NCI-H146 treated with DMSO at 0.1 percent for 48 hours (cell line): ENCODE measurements at regions not wholly inside any gene's neighbourhood (a gene's known extent, or its start where the extent isn't known, plus 50 kb on each side); places are given as distances from the start of the nearest gene placed in this dataset.

Experiments
- DNase-seq: peaks from one replicate; lab custom pipeline; 2025; ENCODE audit not compliant: unreplicated experiment; lab: John Stamatoyannopoulos, UW

DNA sequence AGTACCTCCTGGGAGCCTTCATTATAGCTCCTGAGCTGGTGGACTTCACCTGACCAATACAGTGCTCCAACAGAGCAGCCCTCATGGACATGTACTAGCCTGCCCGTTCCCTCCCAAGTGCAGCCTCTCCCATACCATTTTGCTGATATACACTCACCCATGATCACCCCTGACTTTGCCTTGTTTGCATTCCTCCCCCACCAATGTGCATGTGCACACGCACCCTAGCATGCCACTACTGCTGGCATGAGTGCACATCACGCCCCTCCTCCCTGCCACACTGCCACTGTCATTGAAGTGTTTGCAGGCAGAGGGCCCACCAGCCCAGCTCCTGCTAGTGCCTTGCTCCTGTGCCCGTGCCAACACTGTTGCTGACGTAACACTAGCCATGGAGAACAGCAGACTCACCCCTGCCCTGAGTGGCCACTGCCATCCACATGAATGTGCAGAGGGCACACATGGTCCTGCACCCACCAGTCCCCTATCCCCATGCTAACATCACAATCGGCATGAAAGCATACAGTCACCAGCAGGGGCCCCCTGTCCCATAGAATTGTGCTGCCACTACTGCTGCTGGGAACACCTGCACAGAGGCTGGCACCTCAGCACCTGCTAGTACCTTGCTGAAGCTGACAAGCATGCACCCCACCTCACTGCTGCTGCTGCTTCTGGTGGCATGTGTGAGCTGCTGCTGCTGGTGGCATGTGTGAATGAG, 110.3 kb downstream of the SINHCAF start:
- no peak for DNase-seq

DNA sequence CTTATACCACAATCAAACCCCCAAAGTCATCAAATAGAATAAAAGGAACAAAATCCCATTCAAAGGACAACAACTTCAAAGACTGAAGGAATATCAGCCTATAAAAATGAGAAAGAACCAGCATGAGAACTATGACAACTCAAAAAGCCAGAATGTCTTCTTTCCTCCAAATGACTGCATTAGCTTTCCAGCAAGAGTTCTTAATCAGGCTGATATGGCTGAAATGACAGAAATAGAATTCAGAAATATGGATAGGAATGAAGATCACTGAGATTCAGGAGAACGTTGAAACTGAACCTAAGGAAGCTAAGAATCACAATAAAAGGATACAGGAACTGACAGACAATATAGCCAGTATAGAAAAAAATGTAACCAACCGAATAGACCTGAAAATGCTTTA, 109.5 kb downstream of the SINHCAF start:
- DNase-seq: no peak

DNA sequence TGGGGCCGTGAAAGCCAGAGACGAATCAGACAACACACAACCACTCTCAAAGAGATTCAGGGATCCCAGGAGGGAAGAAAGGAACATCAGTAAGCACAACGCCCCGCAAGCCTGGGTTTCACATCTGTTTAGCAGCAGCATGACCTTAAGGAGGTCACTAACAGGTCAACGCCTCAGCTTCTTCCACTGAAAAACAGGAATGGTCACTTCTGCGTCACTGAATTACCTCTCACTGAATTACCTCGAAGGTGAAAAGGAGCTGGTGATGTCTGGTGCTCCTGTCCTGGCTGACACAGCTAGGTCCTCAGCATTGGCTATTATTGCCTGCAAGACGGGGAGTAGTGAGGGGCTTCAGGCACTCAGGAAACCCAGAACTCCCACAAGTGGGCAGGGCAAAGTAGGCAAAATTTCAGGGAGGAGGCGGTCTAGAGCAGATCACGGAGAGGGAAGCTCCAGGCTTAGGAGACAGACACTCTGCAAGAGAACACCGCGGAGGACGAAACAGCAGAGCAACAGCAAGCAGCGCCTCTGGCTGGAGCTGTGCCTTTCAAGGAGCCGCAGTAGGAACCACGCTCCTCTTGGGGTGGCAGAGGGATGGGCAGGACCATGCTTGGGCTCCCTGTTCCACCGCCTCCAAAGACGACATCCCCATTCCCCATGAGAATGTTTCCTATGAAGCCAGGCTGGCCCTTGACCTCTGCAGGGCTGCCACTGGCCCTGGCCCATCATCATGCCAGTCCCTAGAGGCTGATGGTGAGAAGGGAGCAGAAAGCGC, 108.4 kb downstream of the SINHCAF start:
- DNase-seq: no peak

DNA sequence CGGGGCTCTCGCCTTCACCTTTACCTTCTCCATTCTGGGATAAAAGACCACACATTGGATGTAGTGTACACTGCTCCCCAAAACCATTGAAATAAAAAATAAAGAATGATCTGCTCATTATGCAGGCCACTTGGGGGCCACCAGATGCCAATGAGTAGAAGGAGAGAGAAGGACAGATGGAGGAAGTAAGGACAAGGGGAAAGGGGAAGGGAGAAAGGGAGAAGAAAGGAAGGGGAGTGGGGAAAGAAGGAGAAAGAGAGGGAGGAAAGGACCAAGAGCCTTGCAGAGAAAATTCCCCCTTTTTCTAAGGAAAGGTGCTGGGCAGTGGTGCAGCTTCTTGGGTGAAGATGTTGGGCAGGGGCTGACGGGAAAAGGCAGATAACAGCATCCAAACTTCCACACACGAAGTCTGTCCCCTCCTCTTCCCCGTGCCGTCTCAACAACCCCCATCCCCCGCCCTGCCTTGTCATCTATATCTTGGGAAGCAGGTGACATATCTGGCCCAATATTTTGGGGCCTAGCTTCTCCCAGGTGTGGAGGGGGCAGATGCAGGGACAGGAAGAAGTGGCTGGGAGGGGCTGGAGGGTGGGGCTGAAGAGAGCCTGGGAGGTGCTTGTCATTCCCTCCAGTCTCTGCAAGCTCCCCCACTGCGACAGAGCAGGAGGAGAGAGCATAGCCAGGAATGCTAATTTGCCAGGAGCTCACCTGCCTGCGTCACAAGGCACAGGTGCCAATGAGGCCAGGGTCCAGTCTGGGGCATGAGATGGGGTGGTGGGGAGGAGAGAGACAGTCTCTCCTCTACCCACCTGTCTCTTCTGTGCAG, 107.5 kb downstream of the SINHCAF start:
- peak; percentile 38 for DNase-seq

DNA sequence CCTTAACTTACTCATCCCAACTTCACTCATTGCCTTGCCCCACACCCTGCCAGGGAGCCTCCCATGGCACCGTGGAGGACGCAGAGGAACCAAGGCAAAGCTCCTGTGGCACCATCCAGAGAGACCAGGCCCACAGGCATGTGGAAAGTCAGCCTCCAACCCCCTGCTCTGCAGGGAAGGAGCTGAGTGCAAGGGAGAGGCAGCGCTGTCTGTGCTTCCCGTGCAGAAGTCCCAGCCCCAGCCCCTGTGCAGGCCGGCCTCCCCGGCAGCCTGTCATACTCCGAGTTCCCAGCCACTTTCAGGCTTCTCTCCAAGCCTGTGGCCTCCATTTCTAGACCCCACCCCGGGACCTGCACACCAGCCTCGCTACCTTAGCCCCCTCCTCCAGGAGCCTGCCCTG, 106.4 kb downstream of the SINHCAF start:
- no peak for DNase-seq

DNA sequence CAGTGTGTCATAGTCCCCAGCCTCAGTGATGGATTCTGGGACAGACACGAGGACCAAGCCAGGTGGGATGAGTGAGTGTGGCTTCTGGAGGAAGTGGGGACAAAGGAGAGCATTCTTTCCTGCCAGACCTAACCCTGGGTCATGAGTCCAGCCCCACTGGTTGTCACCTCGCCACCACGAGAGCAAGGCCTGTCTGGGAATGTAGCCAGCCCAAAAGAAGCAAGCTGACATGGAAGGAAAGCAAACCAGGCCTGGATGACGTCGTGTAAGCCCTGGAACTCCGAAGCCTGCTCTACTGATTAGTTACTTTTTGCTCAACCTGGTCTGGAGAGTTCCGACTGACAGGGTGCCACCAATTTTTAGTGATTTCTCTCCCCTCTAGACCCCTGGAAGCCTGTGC, 105.9 kb downstream of the SINHCAF start:
- no peak for DNase-seq

DNA sequence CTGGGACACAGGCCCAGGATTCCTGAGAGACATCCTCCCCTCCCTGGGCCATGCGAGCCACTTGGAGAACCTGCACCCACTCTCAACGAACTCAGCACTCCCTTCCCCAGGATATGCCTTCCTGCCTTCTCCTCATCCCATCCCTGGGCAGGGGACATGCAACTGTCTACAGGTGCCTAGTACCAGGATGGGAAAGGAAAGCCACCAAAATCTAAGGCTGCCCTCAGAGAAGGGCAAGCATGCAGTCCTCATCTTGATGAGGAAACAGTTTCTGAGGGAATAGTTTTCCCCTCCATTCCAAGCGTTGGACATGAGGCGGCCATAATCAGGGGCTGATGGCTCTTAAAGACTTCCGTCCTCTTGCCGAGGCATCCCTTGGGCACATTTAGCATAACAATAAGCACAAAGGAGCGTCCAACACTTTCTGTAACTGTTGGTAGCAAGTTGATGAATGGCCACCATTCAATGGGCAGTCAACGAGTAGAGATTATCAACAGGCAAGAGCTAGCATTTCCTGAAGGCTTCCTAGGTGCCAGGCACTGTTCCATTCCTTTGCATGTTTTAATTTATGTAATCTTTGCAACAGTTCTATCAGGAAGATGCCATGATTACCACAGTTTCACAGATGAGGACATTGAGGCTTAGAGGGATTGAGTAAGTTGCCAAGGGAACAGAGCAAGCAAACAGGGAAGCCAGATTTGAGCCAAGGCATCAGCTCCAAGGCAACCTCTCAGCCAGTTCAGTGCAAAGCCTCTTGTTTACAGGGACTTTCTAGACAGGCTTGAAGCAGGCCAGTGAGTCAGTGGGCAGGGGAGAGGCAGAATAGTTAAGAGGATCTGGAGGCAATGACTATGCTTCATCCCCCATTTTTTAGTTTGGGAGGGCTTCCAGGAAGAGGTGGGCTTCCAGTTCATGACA, 105.1 kb downstream of the SINHCAF start:
- DNase-seq: no peak

DNA sequence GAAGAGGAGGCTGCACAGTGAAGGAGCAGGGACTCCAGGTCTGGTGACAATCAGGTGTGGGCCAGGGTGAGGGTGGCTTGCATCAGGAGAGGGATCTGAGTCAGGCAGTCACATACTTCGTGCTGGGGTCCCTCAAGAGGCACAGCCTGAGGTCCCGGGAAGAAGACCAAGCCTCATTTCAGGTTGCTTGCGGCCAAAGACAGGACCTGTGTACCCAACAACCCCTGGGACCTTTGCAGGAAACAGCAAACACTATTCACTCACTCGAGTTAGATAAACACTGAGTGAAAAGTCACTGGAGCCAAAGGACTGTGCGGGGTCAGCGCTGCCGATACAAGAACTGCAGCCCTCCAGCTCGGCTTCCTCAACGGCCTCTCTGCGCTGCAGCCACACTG, 104.4 kb downstream of the SINHCAF start:
- DNase-seq: no peak

DNA sequence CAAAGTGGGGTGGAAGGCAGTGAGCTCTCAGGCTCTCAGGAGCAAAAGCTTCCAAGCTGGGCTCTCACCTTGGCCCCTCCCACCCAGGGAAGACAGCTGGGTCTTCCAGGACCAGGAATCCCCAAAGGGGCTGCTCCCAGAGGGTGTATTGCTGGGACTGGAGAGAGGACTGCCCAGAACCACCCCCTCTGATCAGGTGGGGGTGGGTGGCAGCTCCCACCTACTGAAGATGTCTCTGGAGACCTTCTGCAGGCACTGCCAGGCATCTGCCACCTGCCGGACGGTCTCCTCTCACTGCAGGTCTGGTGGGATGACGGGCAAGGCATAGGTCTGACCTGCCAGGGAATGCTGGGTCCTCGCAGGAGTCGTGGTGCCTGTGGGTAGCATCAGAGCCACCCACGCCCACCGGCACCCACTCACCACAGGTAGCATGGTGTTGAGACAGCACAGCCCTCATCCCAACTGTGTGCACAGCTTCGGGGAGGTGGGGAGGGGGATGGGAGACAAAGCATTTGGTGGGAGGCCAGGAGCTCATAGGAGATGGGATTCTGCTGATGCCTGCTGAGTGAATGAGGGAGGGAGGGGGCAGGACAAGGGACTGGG, 103.2 kb downstream of the SINHCAF start:
- no peak for DNase-seq

DNA sequence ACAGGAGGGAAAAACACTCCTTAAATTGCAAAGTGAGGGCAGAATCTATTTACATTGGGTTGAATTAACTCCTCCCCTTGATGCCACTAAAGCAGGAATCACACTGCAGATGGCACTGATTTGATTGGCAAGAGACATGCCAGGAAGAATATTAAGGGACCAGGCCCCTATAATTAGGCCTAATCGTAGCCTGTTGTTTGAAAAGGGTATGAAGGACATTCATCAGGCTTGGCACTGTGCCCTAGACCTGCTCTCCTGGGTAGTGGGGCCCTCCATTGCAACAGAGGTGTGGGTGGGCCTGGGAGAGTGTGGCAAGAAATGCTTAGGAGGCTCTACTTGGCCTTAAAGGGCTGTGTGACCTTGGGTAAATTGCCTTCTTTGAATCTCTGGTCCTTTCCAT, 102.3 kb downstream of the SINHCAF start:
- peak; percentile 10 for DNase-seq

DNA sequence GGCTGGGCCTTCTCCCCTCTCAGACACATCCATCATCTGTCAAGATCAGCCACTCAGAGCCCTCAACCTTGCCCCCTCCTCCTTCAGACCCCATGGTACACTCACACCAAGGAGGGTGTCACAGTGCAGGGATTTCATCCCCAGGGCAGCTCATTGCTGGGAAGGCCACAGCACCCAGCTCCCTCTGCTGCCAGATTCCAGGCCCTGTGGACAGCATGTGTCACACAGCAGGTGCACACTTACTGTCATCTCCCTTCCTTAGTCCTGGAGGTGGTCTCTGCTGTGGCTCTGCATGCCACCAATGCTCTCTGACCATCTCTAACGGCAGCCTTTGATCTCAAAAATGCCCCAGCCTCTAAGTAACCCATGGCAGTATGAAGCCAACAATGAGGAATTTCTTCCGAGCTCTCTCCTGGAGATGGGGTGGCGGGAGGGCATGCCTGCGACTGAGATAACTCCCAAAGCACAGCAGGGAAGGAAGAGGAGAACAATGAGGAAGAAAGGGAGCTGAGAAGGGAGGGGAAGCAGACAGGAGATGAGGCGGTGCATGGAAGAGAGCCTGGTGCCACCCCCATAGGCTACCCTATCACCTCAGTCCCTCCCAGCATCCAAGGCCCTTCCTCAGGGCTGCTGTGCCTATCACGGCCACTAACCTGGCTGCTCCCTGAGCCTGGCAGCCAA, 101.0 kb downstream of the SINHCAF start:
- peak; percentile 53 for DNase-seq

DNA sequence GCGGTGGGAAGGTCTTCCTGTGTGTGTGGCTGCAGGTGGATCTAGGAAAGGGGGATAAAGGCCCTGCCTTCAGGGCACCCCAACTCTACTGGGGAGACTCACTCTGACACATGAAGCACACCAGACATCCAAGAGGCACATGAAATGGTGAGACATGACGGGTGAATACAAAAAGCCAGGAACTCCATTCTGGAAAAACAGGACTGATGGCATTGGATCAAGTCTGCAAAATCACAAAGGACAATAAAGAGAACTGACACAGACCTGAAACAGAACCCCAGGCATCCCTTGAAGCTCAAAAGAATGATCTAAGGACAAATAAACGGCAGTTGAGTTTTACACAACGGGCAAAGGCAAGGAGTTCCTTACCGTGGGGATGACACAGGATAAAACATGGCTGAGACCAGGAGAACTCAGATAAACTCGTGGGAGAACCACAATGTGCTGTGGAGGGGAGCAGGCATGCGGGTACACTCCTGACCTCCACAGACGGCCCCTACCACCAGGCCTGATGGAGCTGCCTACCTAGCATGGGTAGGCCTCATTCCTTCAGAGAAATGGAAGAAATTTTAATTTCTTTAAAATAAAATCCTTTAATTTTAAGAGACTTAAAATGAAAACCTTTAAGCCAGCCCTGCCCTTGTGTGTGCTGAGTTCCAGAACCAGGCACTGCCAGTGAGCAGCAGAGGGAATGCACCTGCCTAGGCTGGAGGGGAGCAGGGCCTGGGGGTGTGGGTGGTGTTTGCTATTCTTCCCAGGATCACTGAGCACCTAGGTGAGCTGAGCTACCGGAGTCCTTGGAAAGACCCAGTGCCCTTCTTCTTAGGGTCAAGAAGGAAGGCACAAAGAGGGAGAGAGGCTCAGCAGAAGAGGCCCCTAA, 100.1 kb downstream of the SINHCAF start:
- DNase-seq: no peak

DNA sequence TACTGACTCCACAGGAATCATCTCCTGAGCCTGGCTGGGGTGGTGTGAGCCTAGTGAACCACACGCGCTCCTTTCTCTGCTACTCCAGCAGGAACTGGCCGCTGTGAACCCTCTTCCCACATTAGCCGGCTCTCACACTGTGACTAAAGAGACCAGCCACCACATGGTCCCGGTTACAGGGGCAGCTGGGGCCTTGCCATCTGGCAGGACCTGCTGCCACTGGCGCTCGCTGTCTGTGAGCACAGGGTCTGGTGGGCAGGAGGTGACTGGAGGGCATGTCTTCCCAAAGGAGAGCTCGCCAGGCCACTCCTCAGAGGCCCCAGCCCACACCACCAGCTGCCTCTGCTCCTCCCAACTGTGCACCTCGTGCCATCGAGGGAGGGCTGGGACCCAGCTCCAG, 99.3 kb downstream of the SINHCAF start:
- DNase-seq: no peak

DNA sequence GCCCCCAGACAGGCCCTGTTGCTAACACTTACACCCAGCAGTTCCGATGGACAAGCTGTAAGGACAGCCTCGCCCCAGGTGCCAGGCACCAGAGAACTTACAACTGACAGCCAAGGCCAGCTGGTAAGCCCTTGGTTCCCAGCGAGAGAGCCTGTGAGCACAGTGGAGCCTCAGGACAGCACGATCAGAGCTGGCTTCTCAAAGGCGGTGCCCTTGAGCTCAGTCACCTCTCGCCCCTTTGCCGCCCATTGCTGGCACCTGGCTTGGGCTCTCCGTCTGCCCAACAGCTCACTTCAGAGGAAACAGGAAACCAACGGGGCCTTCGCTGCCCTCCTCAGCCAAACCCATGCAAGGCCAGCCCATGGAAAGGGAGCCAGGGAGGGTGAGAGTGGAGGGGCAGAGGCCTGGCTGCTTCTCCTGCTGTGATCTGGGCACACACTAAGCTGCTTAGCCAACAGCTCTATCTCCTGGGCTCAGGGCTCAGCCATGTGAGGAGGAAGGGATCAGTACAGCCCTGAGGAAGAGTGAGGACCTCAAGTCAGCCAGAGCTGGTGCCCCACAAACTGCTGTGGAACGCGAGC, 98.5 kb downstream of the SINHCAF start:
- no peak for DNase-seq

DNA sequence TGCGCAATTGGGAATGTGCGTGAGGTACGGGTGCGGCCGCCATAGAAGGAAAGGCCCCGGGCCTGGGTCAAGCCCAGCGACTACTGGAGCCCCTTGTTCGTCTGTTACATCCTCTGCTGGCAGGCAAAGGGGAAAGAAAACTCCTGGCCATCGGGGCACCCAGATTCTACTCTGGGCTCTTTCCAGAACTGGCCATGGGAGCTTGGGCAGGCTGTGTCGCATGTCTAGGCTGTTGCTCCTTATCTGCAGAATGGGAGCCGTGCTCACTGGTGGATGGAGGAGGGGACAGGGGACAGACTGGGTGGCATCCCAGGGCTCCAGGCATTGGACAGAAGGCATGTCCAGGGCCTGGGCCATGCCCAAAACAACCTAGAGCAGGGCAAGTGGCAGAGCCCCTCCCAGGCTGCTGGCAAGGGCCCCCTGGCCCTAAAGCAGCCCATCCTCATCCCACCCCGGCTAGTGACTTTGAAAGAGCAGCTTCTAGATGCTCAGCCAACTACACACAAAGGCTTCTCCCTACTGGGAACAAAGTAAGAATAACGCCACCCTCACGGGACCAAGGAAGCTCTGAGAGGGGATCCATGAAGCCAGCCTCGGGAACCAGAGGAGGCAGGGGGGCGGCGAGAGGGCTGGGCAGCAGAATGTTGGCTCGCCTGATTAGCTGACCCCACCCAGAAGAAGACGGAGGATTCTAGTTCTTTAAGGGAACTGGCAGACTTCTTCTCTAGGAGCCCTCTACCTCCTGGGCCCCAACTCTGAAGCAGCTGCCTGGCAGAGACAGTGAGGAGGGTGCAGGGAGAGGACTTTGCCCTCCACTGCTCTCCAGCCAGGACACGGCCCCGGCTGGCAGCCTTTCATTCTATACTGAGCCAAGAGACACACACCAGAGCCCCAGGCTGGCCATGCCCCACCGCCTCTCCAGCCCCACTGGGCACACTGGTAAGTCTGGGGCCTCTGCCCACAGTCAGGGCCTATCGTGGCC, 96.8 kb downstream of the SINHCAF start:
- DNase-seq: no peak

DNA sequence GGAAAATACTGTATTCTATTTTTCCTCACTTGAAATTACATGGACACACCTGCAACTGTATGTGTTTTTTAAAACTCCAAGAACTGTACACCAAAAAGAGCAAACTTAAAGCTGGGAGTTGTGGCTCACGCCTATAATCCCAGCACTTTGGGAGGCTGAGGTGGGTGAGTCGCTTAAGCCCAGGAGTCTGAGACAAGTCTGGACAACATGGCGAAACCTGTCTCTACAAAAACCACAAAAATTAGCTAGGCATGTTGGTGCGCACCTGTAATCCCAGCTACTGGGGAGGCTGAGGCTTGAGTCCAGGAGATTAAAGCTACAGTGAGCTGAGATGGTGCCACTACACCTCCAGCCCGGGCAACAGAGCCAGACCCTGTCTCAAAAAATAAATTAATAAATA, 95.9 kb downstream of the SINHCAF start:
- no peak for DNase-seq
